Left lung (tissue), 4 donors: ENCODE measurements at regions not wholly inside any gene's neighbourhood (a gene's known extent, or its start where the extent isn't known, plus 50 kb on each side); places are given as distances from the start of the nearest gene placed in this dataset.
A peak's percentile ranks its signal among the peaks of the same experiment; 100 is the strongest.

Experiments used
- ATAC-seq: fragments of 200-7000 bp; cut with Tn5 transposase; one replicate; pipeline ENCODE4 v1.9.1; 2020; ENCODE audit warnings: moderate library complexity
- DNase-seq, 4 donors: peaks; one replicate each; pipeline ENCODE4 v3.0.0-alpha.2; 2013 to 2020
- H3K27ac ChIP-seq, 2 donors: fragments of 200-600 bp; sonication (generic) in 1 of 2; one replicate each; pipeline versions ENCODE4 v1.5.0 to v1.8.0; 2020 to 2021
- H3K27me3 ChIP-seq, 2 donors: fragments of 200-600 bp; sonication (generic) in 1 of 2; one replicate each; pipeline versions ENCODE4 v1.5.0 to v1.8.0; 2020 to 2021
- H3K36me3 ChIP-seq, 2 donors: fragments of 200-600 bp; sonication (generic) in 1 of 2; one replicate each; pipeline versions ENCODE4 v1.5.0 to v1.8.0; 2020 to 2021
- H3K4me1 ChIP-seq, 2 donors: fragments of 200-600 bp; one replicate each; pipeline ENCODE4 v1.8.0; 2021
- H3K4me3 ChIP-seq, 2 donors: fragments of 200-600 bp; sonication (generic) in 1 of 2; one replicate each; pipeline versions ENCODE4 v1.5.0 to v1.8.0; 2020 to 2021; ENCODE audit warnings: mild to moderate bottlenecking in 1 of 2
- H3K9me3 ChIP-seq, 2 donors: fragments of 200-600 bp; sonication (generic) in 1 of 2; one replicate each; pipeline versions ENCODE4 v1.5.0 to v1.8.0; 2020 to 2021
- intact Hi-C, 2 donors: fragments of 100-400 bp; cut with DNase I; formaldehyde crosslinking; loops; one replicate each; pipeline versions ENCODE4 v1.11.2 to v1.14.2; 2022
- TF ChIP-seq, protein P1 (sequence below), 2 donors: fragments of 200-600 bp; sonication (generic) in 1 of 2; IDR thresholded peaks; one replicate each; pipeline versions ENCODE4 v1.5.0 to v1.8.0; 2021; ENCODE audit warnings: antibody characterized with exemption in 2 of 2
- donor health status: DM: no; HTN: yes; CAD: no.
- donor health status: DM: no; HTN: no; CAD: no.

DNA sequence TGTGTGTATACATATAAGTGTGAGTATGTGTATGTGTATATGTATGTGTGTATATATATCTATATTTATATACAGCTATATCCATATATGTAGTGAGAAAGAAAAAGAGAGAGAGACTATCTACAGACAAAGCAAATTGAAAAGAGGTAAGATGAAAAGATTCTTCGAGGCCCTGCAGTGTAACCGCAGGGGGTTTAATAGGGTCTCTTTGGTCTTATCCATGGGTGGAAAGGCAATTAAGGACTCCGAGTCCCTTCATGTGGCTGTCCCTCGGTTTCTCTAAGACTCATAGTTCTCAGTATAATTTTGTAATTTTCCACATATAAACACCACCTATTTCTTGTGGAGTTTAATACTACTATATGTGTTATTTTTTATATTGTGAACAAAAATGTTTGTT lies 50.6 kb upstream of the JAZF1 start:
- Histone ChIP-seq H3K36me3 (no peaks in the 10 kb centered on the region), H3K27me3 (no peaks in the 10 kb centered on the region), H3K4me3 (no peak overlapping the region), H3K9me3 (no peaks in the 10 kb centered on the region), H3K4me1 (no peaks in the 10 kb centered on the region), H3K27ac (no peak overlapping the region)
- no peak for DNase-seq
- TF ChIP-seq, protein P1, sequence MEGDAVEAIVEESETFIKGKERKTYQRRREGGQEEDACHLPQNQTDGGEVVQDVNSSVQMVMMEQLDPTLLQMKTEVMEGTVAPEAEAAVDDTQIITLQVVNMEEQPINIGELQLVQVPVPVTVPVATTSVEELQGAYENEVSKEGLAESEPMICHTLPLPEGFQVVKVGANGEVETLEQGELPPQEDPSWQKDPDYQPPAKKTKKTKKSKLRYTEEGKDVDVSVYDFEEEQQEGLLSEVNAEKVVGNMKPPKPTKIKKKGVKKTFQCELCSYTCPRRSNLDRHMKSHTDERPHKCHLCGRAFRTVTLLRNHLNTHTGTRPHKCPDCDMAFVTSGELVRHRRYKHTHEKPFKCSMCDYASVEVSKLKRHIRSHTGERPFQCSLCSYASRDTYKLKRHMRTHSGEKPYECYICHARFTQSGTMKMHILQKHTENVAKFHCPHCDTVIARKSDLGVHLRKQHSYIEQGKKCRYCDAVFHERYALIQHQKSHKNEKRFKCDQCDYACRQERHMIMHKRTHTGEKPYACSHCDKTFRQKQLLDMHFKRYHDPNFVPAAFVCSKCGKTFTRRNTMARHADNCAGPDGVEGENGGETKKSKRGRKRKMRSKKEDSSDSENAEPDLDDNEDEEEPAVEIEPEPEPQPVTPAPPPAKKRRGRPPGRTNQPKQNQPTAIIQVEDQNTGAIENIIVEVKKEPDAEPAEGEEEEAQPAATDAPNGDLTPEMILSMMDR (IDR thresholded peaks at IDR 0.05) = no peak
- intact Hi-C loops = no loop called here
- ATAC-seq = no peak

DNA sequence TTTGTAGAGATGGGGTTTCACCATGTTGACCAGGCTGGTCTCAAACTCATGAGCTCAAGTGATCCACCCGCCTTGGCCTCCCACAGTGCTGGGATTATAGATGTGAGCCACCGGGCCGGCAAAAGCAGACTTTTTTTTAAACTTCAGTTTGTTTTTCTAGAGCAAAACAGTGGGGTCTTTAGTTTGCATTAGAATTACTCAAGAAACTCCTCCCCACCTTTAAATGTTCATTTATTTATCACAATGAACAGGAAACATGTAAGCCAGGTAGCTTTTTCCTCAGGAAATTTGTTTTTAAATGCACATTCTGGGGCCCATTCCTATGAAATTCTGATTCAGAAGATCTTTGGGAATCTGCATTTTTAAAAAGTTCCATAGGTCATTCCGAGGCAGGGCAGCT lies 56.0 kb upstream of the JAZF1 start:
- DNase-seq = no peak
- H3K27me3 ChIP-seq = no peaks in the 10 kb centered on the region
- intact Hi-C loops = no loop called here
- TF ChIP-seq, protein P1 (IDR thresholded peaks at IDR 0.05) = no peak
- no peak overlapping the region for H3K27ac ChIP-seq
- H3K4me3 ChIP-seq = no peak overlapping the region
- no peak for ATAC-seq
- H3K9me3 ChIP-seq = no peaks in the 10 kb centered on the region
- H3K4me1 ChIP-seq = peaks cover 0 to 32% of the 10 kb centered on the region in 2 donors
- no peaks in the 10 kb centered on the region for H3K36me3 ChIP-seq

DNA sequence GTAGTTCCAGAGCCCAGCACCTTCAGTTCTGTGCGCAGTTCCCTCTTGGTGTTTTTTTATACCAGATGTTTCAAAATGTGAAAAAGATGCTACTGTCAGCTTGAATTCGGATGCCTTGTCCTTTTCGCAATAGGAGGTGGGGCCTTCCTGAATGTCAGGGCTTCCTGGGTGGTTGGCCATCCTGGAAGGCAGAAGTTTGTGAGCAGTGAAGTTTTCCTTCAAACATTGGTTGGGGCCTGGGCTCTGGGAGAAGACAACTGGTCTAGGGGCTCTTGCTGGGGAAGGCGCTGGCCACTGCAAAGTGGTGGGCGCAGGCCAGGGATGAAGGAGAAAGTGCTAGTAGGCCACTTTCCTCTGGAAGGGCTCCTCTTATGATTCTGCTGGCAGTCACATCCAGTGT lies 56.8 kb upstream of the JAZF1 start:
- no peak for ATAC-seq

DNA sequence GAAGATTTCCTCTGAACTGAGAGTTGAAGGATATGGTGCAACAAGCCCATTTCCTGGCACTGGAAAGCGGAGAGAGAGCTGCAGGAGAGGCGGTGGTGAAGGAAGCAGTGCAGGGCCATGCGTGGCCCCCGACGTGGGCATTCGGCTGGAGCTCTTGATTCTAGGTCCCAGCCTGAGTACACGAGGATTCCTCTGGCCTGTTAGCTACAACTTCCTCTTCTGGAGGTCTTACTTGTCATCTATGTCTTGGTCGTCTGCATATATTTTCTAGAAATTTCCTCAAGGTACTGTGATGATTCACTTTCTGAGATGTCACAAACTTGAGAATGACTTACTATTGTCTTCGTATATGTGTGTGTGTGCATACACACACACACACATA lies 59.2 kb upstream of the JAZF1 start:
- Histone ChIP-seq H3K9me3 (no peaks in the 10 kb centered on the region), H3K4me1 (peaks cover 0 to 32% of the 10 kb centered on the region in 2 donors), H3K4me3 (no peak overlapping the region), H3K27me3 (no peaks in the 10 kb centered on the region), H3K36me3 (no peaks in the 10 kb centered on the region), H3K27ac (peak overlapping the region in 1 of 2 donors; percentile 57)
- TF ChIP-seq, protein P1 (IDR thresholded peaks at IDR 0.05) = no peak
- ATAC-seq (peak; percentile 64), DNase-seq (peak in 1 of 4 donors; percentile 50)
- intact Hi-C loops = no loop called here

More for the DNA sequence above, 56.8 kb upstream of the JAZF1 start:
- Histone ChIP-seq H3K4me3 (no peak overlapping the region), H3K9me3 (no peaks in the 10 kb centered on the region), H3K27ac (peak overlapping the region in 1 of 2 donors; percentile 42), H3K27me3 (no peaks in the 10 kb centered on the region), H3K36me3 (no peaks in the 10 kb centered on the region), H3K4me1 (peaks cover 0 to 32% of the 10 kb centered on the region in 2 donors)
- TF ChIP-seq, protein P1 (IDR thresholded peaks at IDR 0.05) = no peak
- no peak for DNase-seq
- intact Hi-C loops = no loop called here

DNA sequence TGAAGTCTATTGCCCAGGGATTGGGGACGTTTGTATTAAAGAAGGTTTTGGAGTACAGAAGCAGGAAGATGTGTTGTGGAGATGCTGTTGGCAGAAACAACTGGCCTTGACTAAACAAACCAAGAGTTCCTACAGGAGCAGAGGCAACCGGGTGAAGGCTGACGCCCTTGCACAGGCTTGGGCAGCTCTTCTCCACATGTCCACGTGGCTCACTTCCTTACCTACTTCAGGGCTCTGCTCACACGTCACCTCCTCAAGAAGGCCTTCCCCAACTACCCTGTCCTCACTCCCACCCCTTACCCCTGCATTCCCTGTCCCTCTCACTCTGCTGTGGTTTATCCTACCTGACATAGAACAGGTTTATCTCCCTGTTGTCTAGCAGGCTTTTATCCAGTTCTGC lies 59.9 kb upstream of the JAZF1 start:
- no peaks in the 10 kb centered on the region for H3K27me3 ChIP-seq
- H3K9me3 ChIP-seq = no peaks in the 10 kb centered on the region
- DNase-seq (peak in 1 of 4 donors; percentile 50), ATAC-seq (peak; percentile 14)
- intact Hi-C loops = no loop called here
- H3K36me3 ChIP-seq = no peaks in the 10 kb centered on the region
- TF ChIP-seq, protein P1 (IDR thresholded peaks at IDR 0.05) = no peak
- peaks cover 0 to 36% of the 10 kb centered on the region in 2 donors for H3K4me1 ChIP-seq
- H3K4me3 ChIP-seq = no peak overlapping the region
- no peak overlapping the region for H3K27ac ChIP-seq
